ENCODE measurements at regions not wholly inside any gene's neighbourhood (a gene's known extent, or its start where the extent isn't known, plus 50 kb on each side); places are given as distances from the start of the nearest gene placed in this dataset.
A peak's percentile ranks its signal among the peaks of the same experiment; 100 is the strongest.

- TF ChIP-seq KLF1 (tag by site-specific recombination; IDR thresholded peaks at IDR 0.05) (peak; percentile 96), ZNF202 (tag by site-specific recombination; IDR thresholded peaks at IDR 0.05; ENCODE audit: borderline replicate concordance) (no peak), KLF10 (tag by site-specific recombination; IDR thresholded peaks at IDR 0.05) (no peak)
- CTCF ChIA-PET: interaction anchor here (0.6 kb wide), 1 partner anchor 113 kb away, joined by 4 read pairs; no protein-coding TSS in a partner anchor
Observed at GRCh38 chr14:104345621-104346462, 207.5 kb downstream of the KIF26A start.

GRCh38 chr14:104346608-104347007 is 208.2 kb downstream of the KIF26A start:
- Histone ChIP-seq H3K36me3 (ENCODE audit: control insufficient read depth in 2 of 2, insufficient read depth in 1 of 2, low read length in 2 of 2) (no peaks in the 10 kb centered on the region), H3K9me3 (ENCODE audit: control insufficient read depth, insufficient read depth, low read depth, low read length) (no peaks in the 10 kb centered on the region), H3K4me1 (ENCODE audit: control insufficient read depth, insufficient read depth, low read length) (no peaks in the 10 kb centered on the region), H3K27ac (ENCODE audit: extremely low read depth, low read depth, low read length) (no peak overlapping the region), H3K4me3 (ENCODE audit: low read depth, low read length) (no peak overlapping the region)
- POLR2A ChIA-PET: no interaction called here
- CTCF ChIA-PET: no interaction called here
- TF ChIP-seq ZBTB7A (tag by site-specific recombination; IDR thresholded peaks at IDR 0.05; ENCODE audit: low read depth) (no peak), ZNF302 (tag by site-specific recombination; IDR thresholded peaks at IDR 0.05; ENCODE audit: low read depth) (no peak), PATZ1 (tag by site-specific recombination; IDR thresholded peaks at IDR 0.05) (no peak), ZNF146 (tag by site-specific recombination; IDR thresholded peaks at IDR 0.05) (no peak), ZNF112 (tag by site-specific recombination; IDR thresholded peaks at IDR 0.05) (no peak), ZNF580 (tag by site-specific recombination; IDR thresholded peaks at IDR 0.05) (no peak), ZNF692 (tag by site-specific recombination; IDR thresholded peaks at IDR 0.05) (no peak), PRDM2 (tag by site-specific recombination; IDR thresholded peaks at IDR 0.05; ENCODE audit: borderline replicate concordance) (no peak), PRDM4 (tag by site-specific recombination; IDR thresholded peaks at IDR 0.05) (no peak), ZEB2 (tag by site-specific recombination; IDR thresholded peaks at IDR 0.05) (no peak), ZNF10 (tag by site-specific recombination; IDR thresholded peaks at IDR 0.05) (no peak), GLIS2 (tag by site-specific recombination; IDR thresholded peaks at IDR 0.05) (no peak), ZNF449 (tag by site-specific recombination; IDR thresholded peaks at IDR 0.05) (no peak), ZSCAN30 (tag by site-specific recombination; IDR thresholded peaks at IDR 0.05) (no peak), ZNF558 (tag by site-specific recombination; IDR thresholded peaks at IDR 0.05) (no peak), ZNF19 (tag by site-specific recombination; IDR thresholded peaks at IDR 0.05; ENCODE audit: low read depth) (no peak), ZNF416 (tag by site-specific recombination; IDR thresholded peaks at IDR 0.05) (no peak)

More at GRCh38 chr14:104345621-104346462, 207.5 kb downstream of the KIF26A start:
- Histone ChIP-seq H3K36me3 (ENCODE audit: control insufficient read depth in 2 of 2, insufficient read depth in 1 of 2, low read length in 2 of 2) (no peaks in the 10 kb centered on the region), H3K4me1 (ENCODE audit: control insufficient read depth, insufficient read depth, low read length) (no peaks in the 10 kb centered on the region), H3K9me3 (ENCODE audit: control insufficient read depth, insufficient read depth, low read depth, low read length) (no peaks in the 10 kb centered on the region), H3K27ac (ENCODE audit: extremely low read depth, low read depth, low read length) (no peak overlapping the region), H3K4me3 (ENCODE audit: low read depth, low read length) (no peak overlapping the region)
- POLR2A ChIA-PET: no interaction called here

Measured in HEK293 (cell line).